Stimulated activated naive CD4-positive, alpha-beta T cell (primary cell): ENCODE measurements at regions not wholly inside any gene's neighbourhood (a gene's known extent, or its start where the extent isn't known, plus 50 kb on each side); places are given as distances from the start of the nearest gene placed in this dataset.
"Not testable (repeated sequence)": the region's sequence is repeated elsewhere in the genome, so short reads cannot be mapped to it uniquely, and the experiment has no call there.

Experiments
- DNase-seq, 6 experiments: peaks; one replicate each; lab custom pipeline; 2025; lab: John Stamatoyannopoulos, UW

GRCh38 chr5:67813877-67814539 is 401.5 kb upstream of the PIK3R1 start:
- DNase-seq, result no peak

GRCh38 chr5:67809589-67809988 is 406.0 kb upstream of the PIK3R1 start:
- DNase-seq, result no peak

- DNase-seq, result no peak
Observed at GRCh38 chr5:67808340-67808739, 407.2 kb upstream of the PIK3R1 start.

- DNase-seq, result no peak
Observed at GRCh38 chr5:67807439-67807888, 408.1 kb upstream of the PIK3R1 start.

GRCh38 chr5:67806654-67807438 is 408.7 kb upstream of the PIK3R1 start:
- DNase-seq, result no peak

GRCh38 chr5:67805666-67806348 is 409.7 kb upstream of the PIK3R1 start:
- DNase-seq, result no peak

GRCh38 chr5:67802766-67803165 is 412.8 kb upstream of the PIK3R1 start:
- no peak for DNase-seq

- no peak for DNase-seq
Observed at GRCh38 chr5:67799732-67800234, 415.8 kb upstream of the PIK3R1 start.

- not testable (repeated sequence) for DNase-seq
Observed at GRCh38 chr5:67798470-67798869, 417.1 kb upstream of the PIK3R1 start.

- DNase-seq, result no peak
Observed at GRCh38 chr5:67795781-67796477, 419.6 kb upstream of the PIK3R1 start.

GRCh38 chr5:67793966-67794365 is 421.6 kb upstream of the PIK3R1 start:
- DNase-seq, result no peak

GRCh38 chr5:67793418-67793817 is 422.1 kb upstream of the PIK3R1 start:
- no peak for DNase-seq

GRCh38 chr5:67792891-67793290 is 422.7 kb upstream of the PIK3R1 start:
- no peak for DNase-seq

- DNase-seq, result no peak
Observed at GRCh38 chr5:67790390-67790789, 425.2 kb upstream of the PIK3R1 start.

GRCh38 chr5:67779893-67780623 is 435.5 kb upstream of the PIK3R1 start:
- DNase-seq, result not testable (repeated sequence)

GRCh38 chr5:67774786-67775185 is 440.8 kb upstream of the PIK3R1 start:
- no peak for DNase-seq

- no peak for DNase-seq
Observed at GRCh38 chr5:67774267-67774552, 441.3 kb upstream of the PIK3R1 start.

- DNase-seq, result no peak
Observed at GRCh38 chr5:67773411-67774266, 441.9 kb upstream of the PIK3R1 start.

- DNase-seq, result no peak
Observed at GRCh38 chr5:67771791-67772190, 443.8 kb upstream of the PIK3R1 start.

- DNase-seq, result no peak
Observed at GRCh38 chr5:67771221-67771620, 444.3 kb upstream of the PIK3R1 start.
